HepG2 (cell line): ENCODE measurements at regions not wholly inside any gene's neighbourhood (a gene's known extent, or its start where the extent isn't known, plus 50 kb on each side); places are given as distances from the start of the nearest gene placed in this dataset.

ENCODE experiments used
- ATAC-seq: fragments of 200-7000 bp; cut with Tn5 transposase; 3 replicates; pipeline ENCODE4 v1.9.1; 2020; ENCODE audit warnings: mild to moderate bottlenecking, moderate library complexity
- BruUV-seq: library from RNA; stranded (reverse); fragments of 400-500 nt; replicated peaks from 2 replicates; lab custom pipeline; 2021; lab: Mats Ljungman, UMichigan
- CTCF ChIA-PET: fragments of 300-600 bp; formaldehyde crosslinking; extraction: SDS; loops from one replicate; lab custom pipeline; 2021; ENCODE audit warnings: low total read pairs, inconsistent platforms, low intra/inter-chr PET ratio; lab: Yijun Ruan, JAX
- POLR2A ChIA-PET: fragments of 350-600 bp; sonication (Branson Sonifier 250); formaldehyde crosslinking; loops from one replicate; lab custom pipeline; 2020; ENCODE audit warnings: antibody characterized with exemption, inconsistent platforms; lab: Yijun Ruan, JAX
- DNase-seq: peaks from one replicate; pipeline ENCODE4 v3.0.0-alpha.2; 2015; ENCODE audit warnings: low spot score
- FAIRE-seq: peaks from 3 replicates; lab custom pipeline; 2011; peaks lifted over from hg19 to GRCh38; lab: Jason Lieb, UNC
- H2AFZ ChIP-seq: one replicate; pipeline ENCODE4 v1.6.1; 2011; ENCODE audit warnings: low read length, inconsistent platforms
- H3K27ac ChIP-seq: fragments of 300-600 bp; 3 replicates; pipeline ENCODE4 v1.8.0; 2011; ENCODE audit warnings: mixed run types, mild to moderate bottlenecking, mixed read lengths, low read length, inconsistent platforms; ENCODE audit not compliant: insufficient read depth; ENCODE audit errors: extremely low read length
- H3K27me3 ChIP-seq, 2 experiments: fragments of 200-600 bp in 1 of 2; 2 replicates in 1 of 2; 3 replicates in 1 of 2; pipeline versions ENCODE4 v1.6.0 to v1.8.0; 2011; ENCODE audit warnings: low read length in 2 of 2, mild to moderate bottlenecking in 2 of 2, moderate library complexity in 2 of 2, inconsistent platforms in 1 of 2; ENCODE audit not compliant: insufficient read depth in 2 of 2, control insufficient read depth in 1 of 2
- H3K36me3 ChIP-seq, 2 experiments: fragments of 200-600 bp in 1 of 2; replicated peaks in 1 of 2; 2 replicates in 1 of 2; 3 replicates in 1 of 2; pipeline versions ENCODE4 v1.5.1 to v1.8.0; 2011; ENCODE audit warnings: low read length in 2 of 2, inconsistent platforms in 1 of 2; ENCODE audit not compliant: insufficient read depth in 2 of 2, control insufficient read depth in 1 of 2
- H3K4me1 ChIP-seq: 2 replicates; pipeline ENCODE4 v1.5.1; 2012; ENCODE audit warnings: low read length, inconsistent platforms; ENCODE audit not compliant: insufficient read depth
- H3K4me2 ChIP-seq: 2 replicates; pipeline ENCODE4 v1.6.0; 2011; ENCODE audit warnings: low read depth, low read length, inconsistent platforms
- H3K4me3 ChIP-seq, 3 experiments: fragments of 200-600 bp in 1 of 3; sonication (generic), shearing (Covaris generic) in 1 of 3; replicated peaks in 1 of 3; 2 replicates each; pipeline ENCODE4 v1.5.1; 2011 to 2016; ENCODE audit warnings: low read length in 3 of 3, inconsistent platforms in 2 of 3, low read depth in 2 of 3, mild to moderate bottlenecking in 2 of 3, control low read depth in 1 of 3, mixed read lengths in 1 of 3; ENCODE audit not compliant: insufficient read depth in 1 of 3
- H3K79me2 ChIP-seq: one replicate; pipeline ENCODE4 v1.6.1; 2011; ENCODE audit warnings: low read length, inconsistent platforms; ENCODE audit not compliant: insufficient read depth
- H3K9ac ChIP-seq: 2 replicates; pipeline ENCODE4 v1.6.0; 2011; ENCODE audit warnings: mild to moderate bottlenecking, low read depth, low read length, inconsistent platforms; ENCODE audit not compliant: insufficient read depth
- H3K9me3 ChIP-seq: 2 replicates; pipeline ENCODE4 v1.5.1; 2012; ENCODE audit warnings: mild to moderate bottlenecking, low read length
- H4K20me1 ChIP-seq: 2 replicates; pipeline ENCODE4 v1.6.0; 2011; ENCODE audit warnings: inconsistent platforms, mild to moderate bottlenecking, low read length, moderate library complexity; ENCODE audit not compliant: insufficient read depth
- CBFB ChIP-seq: sonication (generic); formaldehyde crosslinking; IDR thresholded peaks from 2 replicates; pipeline ENCODE4 v1.4.0; 2020; ENCODE audit warnings: missing genetic modification reagents
- FOXA3 ChIP-seq: IDR thresholded peaks from 2 replicates; pipeline ENCODE4 v1.6.1; 2016; ENCODE audit warnings: missing genetic modification reagents, missing compliant biosample characterization
- PHF20 ChIP-seq: sonication (generic); formaldehyde crosslinking; IDR thresholded peaks from 2 replicates; pipeline ENCODE4 v1.5.0; 2020; ENCODE audit warnings: mild to moderate bottlenecking, missing genetic modification reagents
- RFX5 ChIP-seq: IDR thresholded peaks from 2 replicates; pipeline ENCODE4 v1.6.1; 2011; ENCODE audit warnings: low read depth, low read length, improper control_type of control experiment
- SOX6 ChIP-seq, 2 experiments: fragments of 450-650 bp in 1 of 2; sonication (generic) in 1 of 2; formaldehyde crosslinking in 1 of 2; IDR thresholded peaks; 2 replicates each; pipeline versions ENCODE4 v1.4.0 to v1.6.1; 2017 to 2020; ENCODE audit warnings: antibody characterized with exemption in 1 of 2, mild to moderate bottlenecking in 1 of 2, missing genetic modification reagents in 1 of 2
- ZMAT3 ChIP-seq: sonication (generic); formaldehyde crosslinking; conservative IDR thresholded peaks from 2 replicates; pipeline ENCODE4 v1.7.0; 2021; ENCODE audit warnings: missing genetic modification reagents
- ZNF17 ChIP-seq: sonication (generic); formaldehyde crosslinking; IDR thresholded peaks from 2 replicates; pipeline ENCODE4 v1.5.0; 2020; ENCODE audit warnings: mild to moderate bottlenecking, missing genetic modification reagents
- ZNF761 ChIP-seq: sonication (generic); formaldehyde crosslinking; conservative IDR thresholded peaks from 2 replicates; pipeline ENCODE4 v1.4.0; 2020; ENCODE audit warnings: mild to moderate bottlenecking, missing genetic modification reagents
- in situ Hi-C: cut with HindIII; loops from 2 replicates; pipeline ENCODE4 v1.10.0; 2017; ENCODE audit warnings: low pct_unique_long_range_greater_than_20kb; ENCODE audit not compliant: extremely low pct_ligation_motif_present
- intact Hi-C: fragments of 100-400 bp; cut with micrococcal nuclease; formaldehyde crosslinking; loops from one replicate; pipeline ENCODE4 v1.10.0; 2022; ENCODE audit not compliant: unreplicated experiment
- TF ChIP-seq, protein P1 (sequence below): sonication (generic); formaldehyde crosslinking; IDR thresholded peaks from 2 replicates; pipeline ENCODE4 v1.4.0; 2020; ENCODE audit warnings: missing genetic modification reagents
- TF ChIP-seq, protein P2 (sequence below): sonication (generic); formaldehyde crosslinking; IDR thresholded peaks from 2 replicates; pipeline ENCODE4 v1.4.0; 2020; ENCODE audit warnings: missing genetic modification reagents

DNA sequence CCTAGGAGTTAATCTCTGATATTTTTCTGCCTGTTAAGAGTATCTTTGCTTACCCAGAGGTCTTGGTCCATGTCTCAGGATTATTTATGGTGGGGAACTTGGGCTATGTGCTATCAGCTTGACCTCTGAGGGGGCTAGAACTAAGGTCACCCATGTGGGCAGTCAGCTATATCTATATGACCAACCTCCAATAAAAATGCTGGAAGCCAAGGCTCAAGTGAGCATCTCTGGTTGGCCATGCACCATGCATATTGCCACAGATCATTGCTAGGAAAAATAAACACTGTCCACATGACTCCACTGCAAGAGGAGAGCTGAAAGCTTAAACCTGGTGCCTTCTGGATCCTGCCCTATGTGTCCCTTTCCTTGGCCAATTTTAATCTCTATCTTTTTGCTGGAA, 196.5 kb upstream of the SLC7A11 start:
- no peak for FAIRE-seq
- intact Hi-C loops (no loop called here), in situ Hi-C loops (no loop called here)
- Histone ChIP-seq H3K27ac (no peak overlapping the region), H3K4me1 (no peaks in the 10 kb centered on the region), H2AFZ (no peak overlapping the region), H3K9ac (no peak overlapping the region), H3K4me3 (no peak overlapping the region), H3K27me3 (no peaks in the 10 kb centered on the region), H3K9me3 (no peaks in the 10 kb centered on the region), H3K36me3 (no peaks in the 10 kb centered on the region), H3K79me2 (no peaks in the 10 kb centered on the region), H3K4me2 (no peak overlapping the region), H4K20me1 (no peaks in the 10 kb centered on the region)
- DNase-seq = no peak
- TF ChIP-seq ZMAT3 (CRISPR knock-in tag) = no peak
- TF ChIP-seq ZNF17 (CRISPR knock-in tag) = no peak
- TF ChIP-seq, protein P1, sequence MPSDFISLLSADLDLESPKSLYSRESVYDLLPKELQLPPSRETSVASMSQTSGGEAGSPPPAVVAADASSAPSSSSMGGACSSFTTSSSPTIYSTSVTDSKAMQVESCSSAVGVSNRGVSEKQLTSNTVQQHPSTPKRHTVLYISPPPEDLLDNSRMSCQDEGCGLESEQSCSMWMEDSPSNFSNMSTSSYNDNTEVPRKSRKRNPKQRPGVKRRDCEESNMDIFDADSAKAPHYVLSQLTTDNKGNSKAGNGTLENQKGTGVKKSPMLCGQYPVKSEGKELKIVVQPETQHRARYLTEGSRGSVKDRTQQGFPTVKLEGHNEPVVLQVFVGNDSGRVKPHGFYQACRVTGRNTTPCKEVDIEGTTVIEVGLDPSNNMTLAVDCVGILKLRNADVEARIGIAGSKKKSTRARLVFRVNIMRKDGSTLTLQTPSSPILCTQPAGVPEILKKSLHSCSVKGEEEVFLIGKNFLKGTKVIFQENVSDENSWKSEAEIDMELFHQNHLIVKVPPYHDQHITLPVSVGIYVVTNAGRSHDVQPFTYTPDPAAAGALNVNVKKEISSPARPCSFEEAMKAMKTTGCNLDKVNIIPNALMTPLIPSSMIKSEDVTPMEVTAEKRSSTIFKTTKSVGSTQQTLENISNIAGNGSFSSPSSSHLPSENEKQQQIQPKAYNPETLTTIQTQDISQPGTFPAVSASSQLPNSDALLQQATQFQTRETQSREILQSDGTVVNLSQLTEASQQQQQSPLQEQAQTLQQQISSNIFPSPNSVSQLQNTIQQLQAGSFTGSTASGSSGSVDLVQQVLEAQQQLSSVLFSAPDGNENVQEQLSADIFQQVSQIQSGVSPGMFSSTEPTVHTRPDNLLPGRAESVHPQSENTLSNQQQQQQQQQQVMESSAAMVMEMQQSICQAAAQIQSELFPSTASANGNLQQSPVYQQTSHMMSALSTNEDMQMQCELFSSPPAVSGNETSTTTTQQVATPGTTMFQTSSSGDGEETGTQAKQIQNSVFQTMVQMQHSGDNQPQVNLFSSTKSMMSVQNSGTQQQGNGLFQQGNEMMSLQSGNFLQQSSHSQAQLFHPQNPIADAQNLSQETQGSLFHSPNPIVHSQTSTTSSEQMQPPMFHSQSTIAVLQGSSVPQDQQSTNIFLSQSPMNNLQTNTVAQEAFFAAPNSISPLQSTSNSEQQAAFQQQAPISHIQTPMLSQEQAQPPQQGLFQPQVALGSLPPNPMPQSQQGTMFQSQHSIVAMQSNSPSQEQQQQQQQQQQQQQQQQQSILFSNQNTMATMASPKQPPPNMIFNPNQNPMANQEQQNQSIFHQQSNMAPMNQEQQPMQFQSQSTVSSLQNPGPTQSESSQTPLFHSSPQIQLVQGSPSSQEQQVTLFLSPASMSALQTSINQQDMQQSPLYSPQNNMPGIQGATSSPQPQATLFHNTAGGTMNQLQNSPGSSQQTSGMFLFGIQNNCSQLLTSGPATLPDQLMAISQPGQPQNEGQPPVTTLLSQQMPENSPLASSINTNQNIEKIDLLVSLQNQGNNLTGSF (CRISPR knock-in tag) = no peak
- TF ChIP-seq RFX5 = no peak
- TF ChIP-seq SOX6 (IDR thresholded peaks at IDR 0.05) = no peak
- TF ChIP-seq SOX6 (CRISPR knock-in tag; IDR thresholded peaks at IDR 0.05) = no peak
- no peak for TF ChIP-seq ZNF761 (CRISPR knock-in tag)
- no peak for TF ChIP-seq CBFB
- TF ChIP-seq, protein P2, sequence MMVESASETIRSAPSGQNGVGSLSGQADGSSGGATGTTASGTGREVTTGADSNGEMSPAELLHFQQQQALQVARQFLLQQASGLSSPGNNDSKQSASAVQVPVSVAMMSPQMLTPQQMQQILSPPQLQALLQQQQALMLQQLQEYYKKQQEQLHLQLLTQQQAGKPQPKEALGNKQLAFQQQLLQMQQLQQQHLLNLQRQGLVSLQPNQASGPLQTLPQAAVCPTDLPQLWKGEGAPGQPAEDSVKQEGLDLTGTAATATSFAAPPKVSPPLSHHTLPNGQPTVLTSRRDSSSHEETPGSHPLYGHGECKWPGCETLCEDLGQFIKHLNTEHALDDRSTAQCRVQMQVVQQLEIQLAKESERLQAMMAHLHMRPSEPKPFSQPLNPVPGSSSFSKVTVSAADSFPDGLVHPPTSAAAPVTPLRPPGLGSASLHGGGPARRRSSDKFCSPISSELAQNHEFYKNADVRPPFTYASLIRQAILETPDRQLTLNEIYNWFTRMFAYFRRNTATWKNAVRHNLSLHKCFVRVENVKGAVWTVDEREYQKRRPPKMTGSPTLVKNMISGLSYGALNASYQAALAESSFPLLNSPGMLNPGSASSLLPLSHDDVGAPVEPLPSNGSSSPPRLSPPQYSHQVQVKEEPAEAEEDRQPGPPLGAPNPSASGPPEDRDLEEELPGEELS (CRISPR knock-in tag) = no peak
- TF ChIP-seq PHF20 (CRISPR knock-in tag) = no peak
- TF ChIP-seq FOXA3 (CRISPR knock-in tag) = no peak
- ChIA-PET CTCF (no interaction called here), POLR2A (no interaction called here)
- BruUV-seq = no TSS peak
- ATAC-seq = no peak
